Eye (tissue), 1 donor: ENCODE measurements at regions not wholly inside any gene's neighbourhood (a gene's known extent, or its start where the extent isn't known, plus 50 kb on each side); places are given as distances from the start of the nearest gene placed in this dataset.

ENCODE experiments used
- DNase-seq: peaks from one replicate; pipeline ENCODE4 v3.0.0-alpha.2; 2015

DNA sequence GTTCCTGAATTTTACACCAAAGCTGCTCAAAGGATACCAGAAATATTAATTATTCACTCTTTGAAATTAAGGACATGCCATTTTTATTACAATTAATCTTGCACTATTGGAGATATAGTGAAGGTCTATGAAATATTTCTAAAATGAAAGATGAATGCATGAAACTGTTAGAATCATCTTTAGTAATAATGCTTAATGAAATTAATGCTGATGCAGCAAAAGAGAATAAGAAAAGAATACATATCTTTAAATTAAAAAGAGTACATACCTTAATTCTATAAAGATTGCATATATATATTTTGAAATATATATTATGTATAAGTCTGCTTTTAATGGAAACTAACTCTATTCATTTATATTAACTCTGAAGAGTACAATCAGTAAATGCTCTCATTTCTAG, 236.0 kb downstream of the ALX1 start:
- no peak for DNase-seq

- no peak for DNase-seq
Observed at GRCh38 chr12:85516667-85517325, 236.8 kb downstream of the ALX1 start.

GRCh38 chr12:85519163-85519562, 239.1 kb downstream of the ALX1 start:
- no peak for DNase-seq

DNA sequence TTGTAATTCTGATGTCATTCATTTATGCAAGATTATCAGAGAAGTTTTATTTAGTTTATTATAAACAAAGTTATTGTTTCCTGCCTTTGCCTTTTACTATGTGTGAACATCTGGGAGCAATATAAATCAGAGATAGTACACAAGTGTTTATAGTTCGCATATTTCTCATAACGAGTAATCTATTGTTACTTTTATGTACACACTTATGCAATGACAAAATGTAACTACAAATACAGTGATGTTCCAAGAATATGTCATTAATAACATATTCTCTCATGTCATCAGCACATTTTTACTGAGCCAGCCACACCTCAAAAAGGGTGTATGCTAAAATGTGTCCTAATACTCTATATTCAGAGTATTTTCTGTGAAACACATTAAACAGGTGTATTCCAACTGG, 243.2 kb downstream of the ALX1 start:
- no peak for DNase-seq

DNA sequence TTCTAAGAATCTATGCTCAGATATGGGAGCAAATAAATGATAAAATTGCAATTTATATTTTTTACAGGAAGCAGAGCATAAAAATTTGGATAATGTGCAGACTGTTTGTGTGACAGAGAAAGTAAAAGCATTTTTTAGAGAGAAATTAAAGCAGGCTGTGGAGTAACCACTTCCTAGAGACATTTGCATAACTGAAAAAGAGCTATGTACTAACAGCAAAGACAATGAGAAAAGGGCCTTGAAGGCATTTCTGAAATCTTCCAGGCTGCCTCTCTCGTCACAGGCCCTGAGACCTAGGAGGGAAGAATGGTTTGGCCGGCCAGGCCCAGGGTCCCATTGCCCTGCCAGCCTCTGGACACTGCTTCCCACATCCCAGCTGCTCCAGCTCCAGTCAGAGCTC, 247.2 kb downstream of the ALX1 start:
- DNase-seq, result no peak

- no peak for DNase-seq
Observed at GRCh38 chr12:85529896-85530295, 249.9 kb downstream of the ALX1 start.

- DNase-seq, result no peak
Observed at GRCh38 chr12:85530456-85530855, 250.4 kb downstream of the ALX1 start.

- DNase-seq, result no peak
Observed at GRCh38 chr12:85531341-85531740, 251.3 kb downstream of the ALX1 start.

GRCh38 chr12:85549640-85550039, 269.6 kb downstream of the ALX1 start:
- no peak for DNase-seq

GRCh38 chr12:85550924-85551323, 270.9 kb downstream of the ALX1 start:
- DNase-seq, result no peak

DNA sequence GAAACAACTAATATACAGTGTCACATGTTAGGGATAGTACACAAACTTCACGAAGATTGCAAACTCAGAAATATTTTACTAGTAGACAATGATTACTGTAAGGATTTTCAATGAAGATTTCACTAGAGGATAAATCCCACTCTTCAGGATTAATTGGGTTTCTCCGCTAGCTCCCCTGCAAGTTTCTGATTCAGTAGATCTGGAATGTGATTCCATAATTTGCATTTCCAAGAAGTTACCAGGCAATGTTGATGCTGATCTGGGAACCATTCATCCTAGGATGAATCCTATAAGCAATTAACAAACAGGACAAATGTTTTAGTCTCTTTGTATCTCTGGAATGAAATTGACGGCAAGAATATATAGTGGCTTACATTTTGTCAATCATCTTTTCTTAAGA, 272.4 kb downstream of the ALX1 start:
- no peak for DNase-seq

DNA sequence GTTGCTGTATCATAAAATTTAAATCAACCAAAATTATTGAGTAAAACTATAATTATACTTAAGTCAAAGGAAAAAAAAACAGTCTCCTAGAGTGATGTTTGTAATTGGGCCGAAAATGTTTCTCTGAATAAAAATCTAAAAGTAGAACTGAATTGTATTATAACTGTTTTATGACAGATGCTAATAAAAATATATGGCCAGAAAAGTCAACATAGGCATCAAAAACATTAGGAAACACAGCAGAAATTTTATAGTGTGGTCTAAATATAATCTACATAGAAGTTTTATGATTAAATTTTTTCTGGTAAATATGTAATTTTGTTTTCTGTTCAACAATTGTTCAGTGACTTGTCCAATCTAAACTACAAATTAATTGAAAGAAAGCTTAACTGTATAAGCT, 277.8 kb downstream of the ALX1 start:
- DNase-seq, result no peak

DNA sequence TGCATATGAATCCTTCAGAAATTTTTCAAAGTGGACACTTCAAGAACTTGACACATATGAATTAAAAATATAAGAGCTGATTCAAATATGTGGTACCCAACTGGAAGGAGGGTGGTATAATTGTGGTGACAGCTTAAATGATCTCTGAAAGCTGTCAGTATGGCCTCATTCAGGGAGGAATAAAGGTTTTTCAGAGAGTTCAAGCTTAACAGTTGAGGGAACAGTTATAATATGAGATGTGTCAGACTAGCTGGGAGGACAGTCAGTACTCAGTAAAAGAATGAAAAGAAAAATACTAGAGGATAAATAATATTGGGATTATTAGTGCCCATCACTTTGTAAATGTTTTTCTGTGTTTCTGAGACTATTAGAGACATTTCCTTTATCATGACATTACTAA, 277.5 kb downstream of the RASSF9 start:
- DNase-seq, result peak; percentile 38

- DNase-seq, result no peak
Observed at GRCh38 chr12:85559127-85559526, 277.1 kb downstream of the RASSF9 start.

GRCh38 chr12:85559536-85559935, 276.7 kb downstream of the RASSF9 start:
- DNase-seq, result no peak

DNA sequence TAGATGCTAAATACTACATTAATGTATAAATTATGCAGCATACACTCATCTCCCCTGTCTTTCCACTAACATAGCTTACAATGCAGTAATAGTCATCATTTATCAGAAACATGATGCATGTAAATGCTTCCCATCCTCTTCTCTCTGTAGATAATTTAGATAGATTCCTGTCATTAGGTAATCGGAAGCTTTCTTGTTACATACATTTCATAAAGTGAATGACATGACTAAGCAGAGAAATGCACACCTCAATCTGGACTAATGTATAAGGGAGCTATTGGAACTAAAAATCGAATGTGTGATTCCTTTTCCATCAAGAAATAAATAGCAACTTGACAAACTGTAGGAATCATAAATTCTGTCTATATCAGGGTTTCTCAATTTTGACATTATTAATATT, 273.4 kb downstream of the RASSF9 start:
- DNase-seq, result no peak

GRCh38 chr12:85564786-85565185, 271.4 kb downstream of the RASSF9 start:
- DNase-seq, result no peak

GRCh38 chr12:85568395-85569103, 267.7 kb downstream of the RASSF9 start:
- DNase-seq, result no peak

- DNase-seq, result no peak
Observed at GRCh38 chr12:85569261-85569660, 266.9 kb downstream of the RASSF9 start.

GRCh38 chr12:85572956-85573355, 263.3 kb downstream of the RASSF9 start:
- DNase-seq, result no peak

DNA sequence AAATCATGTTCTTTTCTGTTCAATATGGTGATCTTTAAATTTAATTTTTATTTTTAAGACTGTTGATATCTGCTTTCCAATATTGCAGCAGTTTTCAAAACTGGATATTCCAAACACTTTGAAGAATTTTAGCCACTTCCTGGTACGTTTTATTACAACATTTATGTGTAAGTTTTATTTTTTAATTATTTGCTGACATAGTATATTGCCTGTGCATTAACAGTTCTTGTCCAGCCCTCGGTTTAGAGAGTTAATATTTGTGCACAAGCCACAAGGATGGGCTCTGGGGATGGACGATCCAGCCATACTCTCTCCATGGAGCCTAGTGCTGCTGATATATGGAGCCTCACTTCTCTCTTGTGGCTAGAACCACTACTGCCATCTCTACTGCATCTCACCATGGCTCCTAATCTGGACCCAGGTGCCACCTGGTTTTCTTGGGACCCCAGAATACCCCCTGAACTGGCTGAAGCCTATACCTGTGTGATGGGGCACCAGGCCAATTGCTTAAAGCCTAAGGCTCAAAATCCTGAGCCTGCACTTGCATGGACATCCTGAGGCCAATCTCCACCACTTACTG, 262.5 kb downstream of the RASSF9 start:
- no peak for DNase-seq

DNA sequence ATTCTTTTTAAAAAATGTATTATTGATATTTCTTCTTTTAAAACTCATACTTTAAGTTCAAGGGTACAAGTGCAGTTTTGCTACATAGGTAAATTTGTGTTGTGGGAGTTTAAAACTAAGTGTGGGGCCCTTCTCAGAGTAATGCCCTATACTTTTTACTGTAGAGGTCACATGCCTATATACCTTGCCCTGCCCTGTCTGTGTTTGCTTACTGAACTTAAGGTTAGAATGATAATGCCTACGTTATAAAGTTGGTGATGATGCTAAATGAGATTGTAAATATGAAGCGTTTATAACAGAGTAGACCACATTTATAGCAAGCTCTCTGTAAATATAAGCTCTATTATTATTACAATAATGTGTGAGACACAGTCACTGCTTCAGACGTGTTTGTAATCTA, 261.9 kb downstream of the RASSF9 start:
- no peak for DNase-seq

DNA sequence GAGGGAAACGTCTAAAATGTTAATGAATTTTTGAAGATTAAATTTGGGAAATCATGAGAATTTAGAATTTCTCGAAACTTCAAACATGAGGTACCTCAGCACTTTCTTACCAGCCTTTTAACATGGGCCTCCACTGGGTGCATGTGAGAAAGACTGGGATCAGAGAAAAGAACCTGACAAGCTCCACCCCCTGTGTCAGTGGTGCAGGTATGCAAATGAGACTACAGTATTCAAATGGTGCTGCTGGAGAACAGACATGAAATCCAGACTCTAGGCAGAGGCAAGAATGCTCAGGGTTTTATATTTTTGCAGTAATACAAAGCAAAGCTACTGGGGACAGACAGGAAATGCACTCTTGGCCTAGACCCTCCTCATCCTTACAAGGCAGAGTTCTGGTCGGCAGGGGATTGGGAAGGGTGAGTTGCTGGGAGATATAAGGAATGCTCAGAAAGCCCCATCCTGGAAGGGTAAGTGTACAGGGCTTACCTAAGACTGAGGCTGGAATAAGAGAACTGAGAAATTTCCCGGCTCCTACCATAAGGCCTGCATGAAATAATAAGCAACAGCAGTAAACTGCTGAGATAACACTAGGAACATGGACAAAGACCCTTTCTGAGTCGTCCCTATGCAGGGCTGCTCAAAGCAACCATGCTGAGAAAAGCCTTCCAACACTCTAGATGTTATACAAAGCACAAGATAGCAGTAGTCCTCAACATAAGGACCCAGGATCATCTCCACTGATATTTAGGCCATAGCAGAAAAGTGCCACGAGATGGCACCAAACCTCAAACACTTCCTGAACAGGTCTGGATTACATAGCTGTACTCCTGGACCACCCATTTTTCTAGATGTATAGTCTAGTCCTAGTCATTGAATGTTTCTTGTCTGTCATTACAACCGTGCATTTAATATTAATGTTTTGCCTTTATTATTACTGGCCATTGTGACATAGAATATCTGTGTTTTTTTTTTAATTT, 260.8 kb downstream of the RASSF9 start:
- peak; percentile 81 for DNase-seq
